Right lung (tissue), 2 donors: ENCODE measurements at regions not wholly inside any gene's neighbourhood (a gene's known extent, or its start where the extent isn't known, plus 50 kb on each side); places are given as distances from the start of the nearest gene placed in this dataset.

Source experiments
- DNase-seq, 2 donors: peaks; one replicate each; pipeline ENCODE4 v3.0.0-alpha.2; 2013

DNA sequence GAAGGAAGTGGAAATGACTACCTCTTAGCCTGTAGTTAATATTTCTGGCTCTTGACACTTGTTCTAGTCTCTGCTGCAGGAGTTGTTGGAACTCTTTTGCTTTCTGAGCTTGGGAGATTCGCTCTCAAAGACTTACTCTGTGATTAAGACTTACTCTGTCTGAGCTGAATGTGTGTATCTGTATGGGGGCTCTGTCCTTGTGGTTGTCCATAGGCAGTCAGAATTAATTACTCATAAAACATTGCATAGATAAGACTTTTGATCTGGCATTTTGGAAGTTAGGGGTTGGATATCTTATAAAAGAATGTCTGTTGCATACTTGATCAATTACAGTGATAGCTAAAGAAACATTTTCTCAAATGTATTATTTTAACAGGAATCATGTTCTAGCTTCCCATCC is 199.2 kb upstream of the KIAA1217 start:
- DNase-seq, result no peak

DNA sequence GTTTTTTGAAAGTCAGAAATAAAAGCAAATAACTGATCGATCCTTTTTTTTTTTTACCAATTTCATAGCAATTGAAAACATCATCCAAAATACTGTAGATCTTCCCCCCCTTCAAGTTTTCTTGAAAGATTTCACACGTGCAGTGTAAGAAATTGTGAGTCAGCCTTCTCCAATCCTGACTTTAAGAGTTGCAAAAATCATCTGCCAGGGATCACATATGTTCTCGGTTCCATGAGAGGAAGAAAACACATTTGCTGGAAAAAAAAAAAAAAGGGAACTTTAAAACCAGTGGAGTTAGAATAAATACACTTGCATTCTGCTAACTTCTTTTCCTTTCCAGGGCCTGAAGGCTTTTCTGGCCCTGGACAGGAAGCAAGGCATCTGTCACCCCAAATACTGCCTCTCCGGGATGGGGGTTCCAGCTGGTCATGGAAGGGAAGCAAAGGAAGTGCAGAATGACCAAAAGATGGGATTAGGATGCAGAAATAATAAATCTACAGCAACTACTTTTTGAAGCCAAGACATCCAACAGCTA is 198.4 kb upstream of the KIAA1217 start:
- DNase-seq, result no peak

DNA sequence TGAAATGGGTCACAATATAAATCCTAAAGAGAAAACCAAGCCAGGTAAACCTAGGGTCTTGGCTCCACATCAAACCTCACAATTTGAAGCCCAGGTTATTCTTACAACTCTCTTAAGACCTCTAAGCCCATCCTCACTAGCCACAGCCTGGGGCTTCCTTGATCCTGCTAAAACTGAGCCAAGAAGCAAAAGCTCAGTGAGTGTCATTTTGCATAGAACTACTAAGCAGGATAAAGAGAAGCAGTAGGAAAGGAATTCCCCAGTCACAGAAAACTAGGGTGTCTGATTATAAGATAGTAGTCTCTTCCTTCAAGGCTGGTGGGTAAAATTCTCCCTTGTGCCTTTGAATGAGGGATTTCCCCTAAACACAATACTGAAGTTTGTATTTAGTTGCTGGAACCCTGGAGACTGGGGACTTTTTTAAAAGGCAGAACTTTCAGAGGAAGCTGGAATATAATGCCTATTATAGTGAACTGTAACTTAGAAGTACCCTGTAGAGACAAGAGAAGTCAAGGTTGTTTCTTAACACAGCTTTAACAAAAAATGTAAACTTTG is 196.6 kb upstream of the KIAA1217 start:
- no peak for DNase-seq

DNA sequence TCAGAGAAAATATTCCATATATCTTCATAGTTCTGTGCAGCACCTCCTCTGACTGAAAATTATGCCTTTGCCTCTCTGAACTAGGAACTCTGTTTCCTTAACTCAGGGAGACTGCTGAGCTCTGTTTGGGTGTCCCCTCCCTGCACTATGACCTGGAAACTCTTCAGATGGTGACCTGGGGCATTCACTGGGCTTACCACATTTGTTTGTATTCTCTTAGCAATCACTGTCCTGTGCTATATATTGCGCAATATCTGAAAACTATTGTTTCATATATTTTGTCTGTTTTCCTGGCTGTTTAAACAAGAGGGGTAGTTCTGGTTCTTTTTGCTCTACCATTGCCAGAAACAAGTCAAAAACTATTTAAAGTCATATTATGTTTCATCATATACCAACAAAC is 181.8 kb upstream of the KIAA1217 start:
- DNase-seq, result no peak

DNA sequence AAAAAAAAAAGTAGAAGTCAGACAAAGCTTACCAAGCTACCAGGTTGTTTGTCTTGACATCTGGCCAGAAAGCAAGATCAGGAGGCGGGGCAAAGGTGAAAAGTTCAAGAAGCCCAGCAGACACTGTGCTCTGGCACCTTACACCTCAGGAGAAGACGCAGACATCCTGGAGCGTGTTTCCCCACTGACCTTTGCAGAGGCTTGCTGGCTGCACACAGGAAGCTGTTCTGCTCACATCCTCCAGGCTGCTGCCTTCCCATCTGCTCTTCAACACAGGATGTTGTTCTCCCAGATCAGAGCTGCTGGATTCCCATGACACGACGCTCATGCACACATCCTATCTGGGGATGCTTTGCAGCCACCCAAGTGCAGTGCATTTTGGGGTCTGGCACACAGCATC is 174.4 kb upstream of the KIAA1217 start:
- peak; percentile 13 to 37 for DNase-seq

DNA sequence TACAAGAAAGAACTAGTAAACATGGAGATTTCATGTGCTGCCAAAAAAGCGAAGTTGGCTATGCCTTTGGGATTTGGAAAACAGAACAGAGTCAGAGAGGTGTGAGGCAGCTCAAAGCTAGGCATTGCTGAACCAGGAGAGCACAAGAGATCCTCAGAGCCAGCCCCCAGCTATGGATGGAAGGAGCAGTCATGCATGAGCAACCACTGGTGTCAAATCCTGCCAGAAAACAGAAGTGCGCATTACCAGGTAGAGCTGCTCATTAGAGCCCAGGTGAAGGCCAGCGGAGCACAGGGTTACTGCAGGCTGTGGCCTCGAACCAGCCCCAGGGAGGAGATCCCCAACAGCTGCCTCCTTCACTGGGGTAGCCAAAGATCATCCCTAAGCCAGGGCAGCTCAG is 173.2 kb upstream of the KIAA1217 start:
- DNase-seq, result no peak

DNA sequence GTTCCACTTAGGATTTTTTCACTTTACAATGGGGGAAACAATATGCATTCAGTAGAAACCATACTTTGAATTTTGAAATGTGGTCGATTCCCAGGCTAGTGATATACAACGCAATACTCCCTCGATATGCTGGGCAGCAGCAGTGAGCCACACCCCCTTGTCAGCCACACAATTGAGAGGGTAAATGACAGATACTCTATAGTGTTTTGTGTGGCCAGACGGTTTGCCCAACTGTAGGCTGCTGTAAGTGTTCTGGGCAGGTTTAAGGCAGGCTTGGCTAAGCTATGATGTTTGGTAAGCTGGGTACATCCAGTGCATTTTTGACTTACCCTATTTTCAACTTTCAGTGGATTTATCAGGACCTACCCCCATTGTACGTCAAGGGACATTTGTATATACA is 169.6 kb upstream of the KIAA1217 start:
- no peak for DNase-seq

DNA sequence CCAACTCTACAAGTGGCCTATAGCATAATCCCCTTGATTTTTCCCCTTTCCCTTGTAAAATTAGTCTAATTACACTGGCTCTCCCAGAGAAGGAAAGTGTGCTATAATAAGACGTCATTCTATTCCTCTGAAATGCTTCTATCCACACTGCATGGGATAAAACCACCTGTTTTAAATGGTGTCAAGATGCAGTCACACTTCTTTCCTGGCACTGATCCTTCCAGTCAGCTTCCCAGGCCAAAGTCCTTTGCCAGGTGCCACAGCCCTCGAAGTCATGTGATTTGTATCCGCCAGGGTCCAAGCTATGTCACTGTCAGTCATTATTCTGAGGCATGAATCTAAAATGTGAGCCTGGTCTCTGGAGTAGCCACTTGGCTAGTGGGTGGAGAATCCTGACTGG is 169.0 kb upstream of the KIAA1217 start:
- DNase-seq, result no peak

DNA sequence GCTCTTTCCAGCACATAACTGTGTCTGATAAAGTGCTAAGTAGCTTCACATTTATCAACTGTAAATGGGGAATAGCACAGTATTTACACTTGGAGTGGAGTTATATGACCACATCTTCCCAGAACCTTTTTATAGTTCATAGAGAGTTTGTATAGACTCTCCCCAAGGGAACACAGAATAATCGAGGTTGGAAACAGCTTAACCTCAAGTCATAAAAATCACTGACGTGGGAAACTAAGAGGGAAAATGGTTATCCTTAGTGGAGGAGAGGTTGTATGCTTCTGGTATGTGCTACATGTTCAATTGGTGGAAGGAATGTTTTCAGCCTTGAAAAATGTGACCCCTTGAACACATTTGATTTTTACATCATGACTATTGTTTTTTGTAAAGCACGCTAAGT is 167.9 kb upstream of the KIAA1217 start:
- DNase-seq, result no peak

DNA sequence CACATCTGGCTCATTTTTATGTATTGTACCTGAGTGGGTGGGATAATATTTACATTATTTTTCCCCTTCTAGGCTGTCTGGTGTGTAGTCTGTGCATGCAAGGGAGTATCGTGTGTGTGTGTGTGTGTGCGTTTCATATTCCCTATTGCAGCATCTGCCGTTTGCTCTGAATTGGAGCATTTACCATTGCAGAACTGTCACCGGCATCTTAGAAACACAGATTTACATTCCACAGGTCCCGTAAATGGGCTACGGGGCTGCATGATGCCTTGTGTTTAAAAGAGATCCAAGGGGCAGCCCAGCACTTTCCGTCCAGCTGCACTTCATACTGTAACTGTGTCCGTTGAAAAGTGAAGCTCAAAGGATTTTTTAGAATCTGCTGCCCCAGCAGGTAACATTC is 167.1 kb upstream of the KIAA1217 start:
- DNase-seq, result no peak

DNA sequence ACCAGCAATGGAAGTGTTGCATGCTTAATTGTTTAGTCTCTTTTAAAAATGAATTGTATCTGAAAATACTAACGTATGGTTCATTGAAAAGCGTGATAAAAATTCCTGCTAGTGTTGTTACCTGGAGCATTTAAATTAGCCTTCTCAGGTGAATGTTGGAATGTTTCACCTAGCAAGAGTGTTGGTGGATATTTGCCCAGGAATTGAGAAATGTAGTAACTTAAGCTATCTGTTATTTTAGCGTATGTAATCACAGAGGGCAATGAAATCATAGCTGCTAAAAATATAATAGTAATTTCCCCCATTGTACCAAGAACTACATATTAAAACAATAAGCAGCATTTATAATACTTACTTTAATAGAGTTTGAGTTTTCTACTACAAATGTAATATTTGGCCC is 166.1 kb upstream of the KIAA1217 start:
- no peak for DNase-seq

DNA sequence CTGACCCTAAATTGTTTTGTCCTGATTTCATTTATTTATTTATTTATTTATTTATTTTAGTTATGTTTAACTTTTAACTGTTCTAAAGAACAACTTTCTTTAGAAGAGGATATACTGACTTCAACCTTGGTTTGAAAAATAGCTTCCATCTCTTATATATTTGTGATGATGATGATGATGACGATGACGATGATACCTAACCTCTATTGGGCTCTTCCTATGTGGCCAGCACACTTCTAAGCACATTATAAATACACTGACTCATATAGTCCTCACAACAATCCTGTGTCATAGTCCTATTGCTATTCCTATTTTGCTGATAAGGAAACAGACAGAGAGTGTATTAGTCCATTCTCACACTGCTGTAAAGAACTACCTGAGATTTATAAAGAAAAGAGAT is 162.9 kb upstream of the KIAA1217 start:
- no peak for DNase-seq

DNA sequence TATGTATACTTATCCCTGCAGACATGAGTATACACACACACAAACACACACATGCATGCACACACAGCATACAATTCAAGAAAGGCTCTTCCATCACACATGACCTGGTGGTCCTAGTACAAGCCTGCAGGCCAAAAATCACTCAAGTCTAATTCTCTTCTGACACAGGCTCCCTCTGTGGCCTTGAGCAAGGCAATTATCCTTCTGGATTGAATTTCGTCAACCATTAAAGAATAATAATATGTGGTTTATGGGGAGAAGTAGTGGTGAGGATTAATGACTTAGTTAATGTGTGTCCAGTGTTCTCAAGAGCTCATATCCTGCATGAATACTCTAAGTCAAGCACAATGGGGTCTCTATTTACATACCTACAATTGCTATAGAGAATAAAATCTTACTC is 161.8 kb upstream of the KIAA1217 start:
- no peak for DNase-seq

DNA sequence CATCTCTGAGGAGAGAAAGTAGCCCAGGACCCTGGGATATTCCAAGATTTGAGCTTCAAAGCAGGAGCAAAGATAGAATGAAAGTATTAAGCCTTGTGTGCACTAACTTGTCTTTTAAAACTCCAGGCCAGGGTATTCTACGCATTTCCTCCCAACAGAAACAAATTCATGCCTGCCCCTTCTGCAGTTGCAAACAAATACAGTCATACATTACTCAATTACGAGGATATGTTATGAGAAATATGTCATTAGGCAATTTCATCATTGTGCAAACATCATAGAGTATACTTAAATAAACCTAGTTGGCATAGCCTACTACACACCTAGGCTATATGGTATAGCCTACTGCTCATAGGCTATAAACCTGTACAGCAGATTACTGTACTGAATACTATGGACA is 154.5 kb upstream of the KIAA1217 start:
- DNase-seq, result no peak

DNA sequence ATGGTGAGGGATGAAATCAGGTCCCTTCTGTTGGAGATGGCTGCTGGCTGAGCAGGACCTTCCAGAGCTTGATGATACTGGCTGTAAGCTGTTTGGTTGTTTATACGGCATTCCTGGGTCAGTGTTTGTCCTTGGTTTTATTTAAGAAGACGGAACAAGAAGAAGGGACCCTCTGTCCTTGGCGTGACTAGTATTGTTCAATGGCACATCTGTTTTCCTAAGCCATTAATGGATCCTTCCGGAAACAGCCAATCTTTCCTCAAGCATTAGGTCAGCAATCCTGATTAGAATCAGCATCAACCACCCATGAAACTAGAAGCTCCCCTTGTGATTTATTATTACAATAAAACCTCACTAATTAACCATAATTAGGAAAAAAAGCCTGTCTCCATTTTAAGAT is 128.7 kb upstream of the KIAA1217 start:
- no peak for DNase-seq

DNA sequence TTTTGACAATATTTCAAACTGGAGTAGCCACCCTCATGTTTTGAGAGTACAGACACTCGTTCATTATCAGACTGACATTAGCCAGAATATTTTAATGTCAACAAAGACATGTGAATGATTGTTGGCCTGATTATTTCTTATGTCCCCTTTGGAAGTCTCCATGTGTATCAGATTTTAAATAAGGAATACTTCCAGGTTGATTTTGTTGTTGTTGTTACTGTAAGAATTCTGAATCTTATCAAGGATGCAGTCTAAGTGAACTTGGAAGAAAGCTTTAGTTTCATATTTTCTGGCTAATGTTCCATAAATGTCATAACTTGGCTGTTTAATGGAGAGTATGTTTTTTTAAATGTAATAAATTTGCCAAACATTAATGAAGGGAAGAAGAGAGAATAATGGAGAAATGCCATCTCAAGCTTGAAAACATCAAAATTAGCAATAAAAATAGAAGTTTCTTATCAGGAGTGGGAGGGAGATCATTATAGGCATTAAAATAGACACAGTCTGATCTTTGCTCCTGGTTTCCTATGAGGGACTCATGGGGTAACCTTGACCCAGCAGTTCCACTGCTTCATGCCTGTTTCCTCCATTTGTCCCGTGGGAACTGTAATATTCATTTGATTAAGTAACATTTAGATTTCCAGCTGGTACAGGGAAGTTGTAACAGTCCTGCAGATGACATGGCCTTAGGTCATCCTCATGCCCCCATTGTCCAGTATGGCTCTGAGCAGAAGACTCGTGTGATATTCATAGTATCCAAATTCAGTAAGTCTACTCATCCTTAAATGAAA is 122.4 kb upstream of the KIAA1217 start:
- peak; percentile 18 to 26 for DNase-seq

DNA sequence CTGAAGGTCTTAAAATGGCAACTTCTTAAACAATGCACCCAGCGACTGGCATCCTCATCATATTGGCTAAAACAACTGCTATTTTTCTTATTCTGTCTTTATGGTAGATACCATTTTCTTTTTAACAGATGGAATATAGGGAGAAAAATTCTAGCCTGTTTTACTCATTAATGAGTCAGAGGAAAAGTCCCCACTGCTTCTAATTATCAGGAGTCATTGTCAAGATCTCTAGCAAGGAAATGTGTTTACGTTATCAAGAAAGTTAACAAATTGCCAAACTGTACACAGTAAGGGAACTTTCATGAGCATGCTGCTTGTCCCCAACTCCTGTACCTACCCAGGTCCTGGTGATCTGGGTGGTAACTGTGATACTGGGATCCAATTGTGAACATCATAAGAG is 117.7 kb upstream of the KIAA1217 start:
- no peak for DNase-seq

DNA sequence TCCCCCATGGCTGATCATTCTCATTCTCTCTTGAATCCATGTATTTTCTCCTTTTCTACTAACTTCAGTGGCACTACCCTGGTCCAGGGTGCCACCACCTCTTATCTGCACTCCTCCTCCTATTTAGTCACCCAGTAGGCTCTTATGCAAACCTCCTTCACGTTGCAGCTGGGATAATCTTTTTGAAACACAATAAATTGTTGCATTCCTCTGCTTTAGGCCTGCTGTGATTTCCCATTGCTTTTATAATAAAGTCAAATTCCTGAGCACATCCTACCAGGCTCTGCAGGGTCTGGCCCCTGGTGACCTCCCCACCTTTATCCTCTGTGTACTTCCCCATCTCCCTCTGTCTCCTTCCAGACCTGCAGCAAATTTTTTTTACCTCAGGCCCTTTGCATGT is 112.7 kb upstream of the KIAA1217 start:
- no peak for DNase-seq

DNA sequence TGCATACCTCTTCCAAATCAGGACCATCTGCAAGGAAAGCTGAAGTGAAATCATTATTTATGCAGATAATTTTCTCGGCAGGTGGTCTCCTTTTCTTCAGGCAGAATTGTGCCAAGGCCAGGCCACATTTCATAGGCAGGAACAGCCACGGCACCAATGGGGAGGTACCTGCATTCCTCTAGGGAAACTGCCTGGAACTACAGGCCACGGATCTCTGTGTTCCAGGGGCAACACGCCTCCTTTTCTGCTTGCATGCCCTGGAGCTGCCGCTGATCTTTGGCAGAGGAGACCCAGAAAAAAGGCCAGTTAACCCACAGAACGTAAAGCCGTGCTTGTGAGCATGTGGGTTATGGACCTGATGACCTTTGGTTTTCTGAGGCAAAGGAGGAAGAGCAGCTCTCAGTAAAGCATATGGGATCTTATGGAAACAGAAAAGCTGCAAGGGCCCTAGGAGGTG is 111.2 kb upstream of the KIAA1217 start:
- no peak for DNase-seq

DNA sequence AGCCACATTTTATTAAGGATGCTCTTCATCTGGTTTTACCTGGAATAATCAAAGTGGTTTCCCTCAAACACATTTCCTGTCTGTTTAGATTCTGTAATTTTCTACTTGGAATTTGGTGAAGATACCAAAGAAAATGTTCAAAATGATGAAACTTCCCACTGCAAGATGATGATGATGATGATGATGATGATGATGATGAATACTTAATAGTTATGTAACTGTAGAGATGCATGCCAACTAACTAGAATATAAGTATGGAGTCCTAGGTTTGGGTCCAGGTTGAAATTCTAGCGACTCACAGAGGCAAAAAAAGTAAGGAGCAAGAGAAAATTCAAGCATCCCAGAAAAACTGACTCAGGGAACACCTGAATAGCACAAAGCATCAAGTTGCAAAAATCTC is 104.0 kb upstream of the KIAA1217 start:
- no peak for DNase-seq

DNA sequence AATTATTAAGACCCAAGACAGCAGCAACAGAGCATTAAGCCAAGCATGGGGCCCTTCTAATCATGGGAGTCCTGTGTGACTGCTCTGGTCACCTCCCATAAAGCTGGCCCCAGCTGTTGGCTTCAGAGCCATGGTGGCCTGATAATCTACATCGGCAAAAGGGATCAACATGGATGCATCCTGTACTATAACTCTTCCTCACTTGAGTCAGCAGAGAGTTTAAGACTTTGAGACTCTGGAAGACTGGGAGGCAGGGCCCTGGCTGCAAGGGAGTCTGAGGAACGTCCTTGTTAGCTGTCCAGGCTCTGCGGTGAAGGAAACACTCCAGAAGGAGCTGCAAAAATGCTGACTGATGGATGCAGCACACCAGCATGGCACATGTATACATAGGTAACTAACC is 95.0 kb upstream of the KIAA1217 start:
- DNase-seq, result no peak

DNA sequence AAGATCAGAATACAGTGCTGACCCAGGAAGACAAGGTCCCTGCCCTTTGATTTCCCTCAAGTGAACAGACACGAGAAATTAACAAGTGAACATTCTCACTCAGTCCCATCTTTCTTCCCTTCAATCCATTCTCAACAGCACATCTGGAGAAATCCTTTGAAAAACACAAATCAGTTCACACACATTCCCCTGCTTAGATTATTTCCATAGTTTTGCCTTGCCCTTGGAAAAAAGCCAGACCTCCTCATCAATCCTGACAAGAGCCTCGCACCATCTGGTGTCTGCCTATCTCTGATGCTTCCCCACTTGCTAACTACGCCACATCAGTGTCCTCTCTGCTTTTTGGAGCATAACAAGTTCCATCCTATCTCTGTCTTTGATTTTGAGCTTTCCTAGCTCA is 94.4 kb upstream of the KIAA1217 start:
- DNase-seq, result no peak

DNA sequence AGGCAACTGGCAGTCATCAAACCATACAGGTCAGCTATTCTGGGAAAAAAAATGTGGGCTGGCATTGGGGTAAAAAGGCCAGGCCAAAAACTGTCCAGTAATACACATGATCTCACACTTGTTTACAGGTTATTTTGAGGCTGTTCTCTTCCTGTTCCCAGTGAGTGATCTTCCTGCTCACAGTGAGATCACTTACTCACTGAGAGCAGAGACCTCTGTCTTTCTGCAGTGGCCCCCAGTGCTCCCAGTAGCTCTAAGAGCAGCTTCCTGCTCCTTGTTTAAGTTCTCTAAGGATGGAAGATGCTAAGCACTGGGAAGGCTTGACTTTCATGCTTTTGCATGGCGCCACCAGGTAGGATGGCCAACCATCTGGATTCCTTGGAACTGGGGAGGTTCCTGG is 93.5 kb upstream of the KIAA1217 start:
- DNase-seq, result no peak

DNA sequence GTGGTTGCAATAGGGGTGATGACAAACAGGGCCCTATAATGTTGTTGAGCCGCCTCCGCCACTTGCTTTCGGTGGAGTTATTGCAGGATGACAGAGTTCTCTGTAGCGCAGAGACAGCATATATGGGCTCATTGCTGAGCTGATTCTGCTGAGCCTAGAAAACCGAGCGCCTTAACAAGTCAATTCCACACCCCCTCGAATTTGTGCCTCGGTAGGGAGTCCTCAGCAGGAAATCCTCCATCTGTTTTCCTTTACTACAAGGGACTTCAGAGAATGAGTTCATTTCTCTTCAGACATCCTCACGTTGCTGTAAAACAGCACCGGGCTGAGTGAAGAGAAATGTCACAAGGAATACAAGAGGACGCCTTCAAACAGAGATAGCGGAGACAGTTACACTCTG is 90.7 kb upstream of the KIAA1217 start:
- DNase-seq, result no peak
